GM10248 (cell line): ENCODE measurements at regions not wholly inside any gene's neighbourhood (a gene's known extent, or its start where the extent isn't known, plus 50 kb on each side); places are given as distances from the start of the nearest gene placed in this dataset.
"Not testable (repeated sequence)": the region's sequence is repeated elsewhere in the genome, so short reads cannot be mapped to it uniquely, and the experiment has no call there.

Source experiments
- CTCF ChIA-PET: fragments of 300-600 bp; sonication (Branson Sonifier 250); formaldehyde crosslinking; extraction: SDS; loops from one replicate; lab custom pipeline; 2021; ENCODE audit warnings: antibody characterized with exemption; lab: Yijun Ruan, JAX
- POLR2A ChIA-PET: fragments of 350-650 bp; sonication (Branson Sonifier 250); formaldehyde crosslinking; extraction: SDS; loops from one replicate; lab custom pipeline; 2020; ENCODE audit warnings: antibody characterized with exemption; lab: Yijun Ruan, JAX
- DNase-seq: peaks from one replicate; pipeline ENCODE4 v3.0.0; 2012; ENCODE audit errors: extremely low spot score
- TF ChIP-seq, protein P1 (sequence below): IDR thresholded peaks from 2 replicates; pipeline ENCODE4 v1.5.1; 2012; ENCODE audit warnings: mild to moderate bottlenecking, low read depth; ENCODE audit errors: extremely low read depth, missing control alignments, control extremely low read depth

DNA sequence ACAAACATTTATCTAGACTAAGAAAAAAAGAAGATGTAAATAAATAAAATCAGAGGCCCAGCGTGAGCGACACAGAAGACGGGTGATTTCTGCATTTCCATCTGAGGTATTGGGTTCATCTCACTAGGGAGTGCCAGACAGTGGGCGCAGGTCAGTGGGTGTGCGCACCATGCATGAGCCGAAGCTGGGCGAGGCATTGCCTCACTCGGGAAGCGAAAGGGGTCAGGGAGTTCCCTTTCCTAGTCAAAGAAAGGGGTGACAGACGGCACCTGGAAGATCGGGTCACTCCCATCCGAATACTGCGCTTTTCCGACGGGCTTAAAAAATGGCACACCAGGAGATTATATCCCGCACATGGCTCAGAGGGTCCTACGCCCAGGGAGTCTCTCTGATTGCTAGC is 79.5 kb upstream of the ABCD2 start:
- CTCF ChIA-PET, DNase-seq, POLR2A ChIA-PET: not testable (repeated sequence)

DNA sequence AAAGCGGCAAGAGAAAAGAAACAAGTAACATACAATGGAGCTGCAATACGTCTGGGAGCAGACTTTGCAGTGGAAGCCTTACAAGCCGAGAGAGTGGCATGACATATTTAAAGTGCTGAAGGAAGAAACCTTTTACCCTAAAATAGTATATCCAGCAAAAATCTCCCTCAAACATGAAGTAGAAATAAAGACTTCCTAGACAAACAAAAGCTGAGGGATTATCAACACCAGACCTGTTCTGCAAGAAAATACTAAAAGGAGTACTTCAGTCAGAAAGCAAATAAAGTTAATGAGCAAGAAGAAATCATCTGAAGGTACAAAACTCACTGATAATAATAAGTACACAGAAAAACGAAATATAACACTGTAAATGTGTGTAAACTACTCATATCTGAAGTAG is 77.5 kb upstream of the ABCD2 start:
- ChIA-PET POLR2A (no interaction called here), CTCF (interaction anchor here (0.8 to 1.5 kb wide), 3 partner anchors 20 to 75 kb away, joined by 3 to 5 read pairs (median 4); no protein-coding TSS in a partner anchor)
- DNase-seq, result no peak
- TF ChIP-seq, protein P1, sequence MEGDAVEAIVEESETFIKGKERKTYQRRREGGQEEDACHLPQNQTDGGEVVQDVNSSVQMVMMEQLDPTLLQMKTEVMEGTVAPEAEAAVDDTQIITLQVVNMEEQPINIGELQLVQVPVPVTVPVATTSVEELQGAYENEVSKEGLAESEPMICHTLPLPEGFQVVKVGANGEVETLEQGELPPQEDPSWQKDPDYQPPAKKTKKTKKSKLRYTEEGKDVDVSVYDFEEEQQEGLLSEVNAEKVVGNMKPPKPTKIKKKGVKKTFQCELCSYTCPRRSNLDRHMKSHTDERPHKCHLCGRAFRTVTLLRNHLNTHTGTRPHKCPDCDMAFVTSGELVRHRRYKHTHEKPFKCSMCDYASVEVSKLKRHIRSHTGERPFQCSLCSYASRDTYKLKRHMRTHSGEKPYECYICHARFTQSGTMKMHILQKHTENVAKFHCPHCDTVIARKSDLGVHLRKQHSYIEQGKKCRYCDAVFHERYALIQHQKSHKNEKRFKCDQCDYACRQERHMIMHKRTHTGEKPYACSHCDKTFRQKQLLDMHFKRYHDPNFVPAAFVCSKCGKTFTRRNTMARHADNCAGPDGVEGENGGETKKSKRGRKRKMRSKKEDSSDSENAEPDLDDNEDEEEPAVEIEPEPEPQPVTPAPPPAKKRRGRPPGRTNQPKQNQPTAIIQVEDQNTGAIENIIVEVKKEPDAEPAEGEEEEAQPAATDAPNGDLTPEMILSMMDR, result no peak

DNA sequence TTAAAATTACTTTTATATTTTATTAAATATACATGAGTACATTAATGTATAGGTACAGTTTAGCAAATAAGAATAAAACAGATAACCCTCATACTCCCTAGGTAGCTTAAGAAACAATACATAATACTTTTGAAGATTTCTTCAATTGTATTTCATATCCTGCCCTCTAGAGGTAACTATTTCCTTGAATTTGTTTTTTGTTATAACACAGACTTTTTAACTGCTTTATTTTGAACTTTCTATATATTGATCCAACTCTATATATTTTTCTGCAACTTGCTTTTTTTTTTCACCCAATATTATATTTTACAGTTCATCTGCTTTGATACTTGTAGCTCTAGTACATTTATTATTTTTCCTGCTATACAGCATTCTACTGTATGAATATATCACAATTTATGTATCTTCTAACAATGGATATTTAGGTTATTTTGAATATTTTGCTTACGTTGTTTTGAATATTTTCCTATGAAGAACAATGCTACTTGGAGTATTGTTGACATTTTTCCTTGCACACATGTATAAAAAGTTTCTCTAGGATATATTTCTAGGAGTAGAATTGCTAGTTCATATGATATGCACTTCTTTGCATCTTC is 72.8 kb upstream of the ABCD2 start:
- ChIA-PET POLR2A (no interaction called here), CTCF (interaction anchor here (0.8 to 1.6 kb wide), 5 partner anchors 94 to 385 kb away, joined by 3 to 5 read pairs (median 3); no protein-coding TSS in a partner anchor)
- TF ChIP-seq, protein P1, result no peak
- DNase-seq, result peak; percentile 22

DNA sequence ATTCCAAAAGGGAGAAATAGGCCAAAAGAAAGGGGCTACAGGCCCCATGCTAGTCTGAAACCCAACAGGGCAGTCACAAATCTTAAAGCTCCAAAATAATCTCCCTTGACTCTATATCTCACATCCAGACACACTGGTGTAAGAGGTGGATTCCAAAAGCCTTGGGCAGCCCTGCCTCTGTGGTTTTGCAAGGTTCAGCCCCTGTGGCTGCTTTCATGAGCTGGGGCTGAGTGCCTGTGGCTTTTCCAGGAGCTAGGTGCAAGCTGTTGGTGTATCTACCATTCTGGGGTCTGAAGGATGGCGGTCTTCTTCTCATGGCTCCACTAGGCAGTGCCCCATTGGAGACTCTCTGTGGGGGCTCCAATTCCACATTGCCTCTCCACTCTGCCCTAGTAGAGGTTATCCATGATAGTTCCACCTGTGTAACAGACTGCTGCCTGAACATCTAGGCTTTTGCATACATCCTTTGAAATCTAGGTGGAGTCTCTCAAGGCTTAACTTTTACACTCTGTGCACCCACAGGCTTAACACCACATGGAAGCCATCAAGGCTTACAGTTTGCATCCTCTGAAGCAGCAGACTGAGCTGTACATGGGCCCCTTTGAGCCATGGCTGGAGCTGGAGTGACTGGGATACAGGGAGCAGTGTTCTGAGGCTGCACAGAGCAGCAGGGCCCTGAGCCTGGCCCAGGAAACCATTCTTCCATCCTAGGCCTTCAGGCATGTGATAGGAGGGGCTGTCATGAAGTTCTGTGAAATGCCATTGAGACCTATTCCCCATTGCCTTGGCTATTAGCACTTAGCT is 66.5 kb upstream of the ABCD2 start:
- TF ChIP-seq, protein P1, result no peak
- DNase-seq, result no peak
- ChIA-PET POLR2A (no interaction called here), CTCF (interaction anchor here (1.2 kb wide), 1 partner anchor 37 kb away, joined by 4 read pairs; no protein-coding TSS in a partner anchor)

DNA sequence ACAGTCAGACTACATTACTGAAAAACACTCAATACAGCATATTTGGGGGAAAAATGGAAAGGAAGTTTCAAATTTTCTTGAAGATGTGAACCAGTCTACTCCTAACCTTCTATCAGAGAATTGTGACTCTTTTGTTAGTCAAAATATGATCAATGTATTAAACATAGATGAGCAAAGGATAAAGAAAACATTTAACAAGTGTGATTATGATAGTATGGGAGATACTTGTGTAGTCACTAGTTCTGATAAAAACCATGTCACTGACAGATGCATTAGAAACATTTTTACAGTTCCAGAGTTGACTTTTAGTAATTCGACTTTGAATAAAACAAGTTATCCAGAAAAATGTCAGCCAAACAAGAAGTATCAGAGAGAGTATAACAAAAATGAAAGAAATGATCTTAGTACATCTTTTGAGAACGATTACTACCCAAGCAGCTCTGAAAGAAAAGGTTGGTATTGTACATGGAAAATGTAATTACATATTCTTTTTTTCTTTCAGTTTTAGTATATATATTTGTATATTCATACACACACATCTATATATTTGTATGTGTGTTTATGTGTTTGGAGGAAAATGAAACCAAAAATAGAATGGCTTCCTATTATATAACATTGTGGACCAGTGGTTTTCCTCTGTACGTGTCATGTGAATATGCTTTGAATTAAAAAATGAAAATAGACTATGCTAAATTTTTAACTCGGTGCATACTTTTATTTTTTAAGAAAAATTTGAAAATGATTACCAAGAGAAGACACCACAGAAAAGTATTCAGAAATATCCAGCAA is 63.3 kb upstream of the ABCD2 start:
- POLR2A ChIA-PET, result no interaction called here
- CTCF ChIA-PET, result interaction anchor here (1.3 kb wide), 1 partner anchor 12 kb away, joined by 5 read pairs; no protein-coding TSS in a partner anchor
- DNase-seq, result no peak
- TF ChIP-seq, protein P1, result no peak

DNA sequence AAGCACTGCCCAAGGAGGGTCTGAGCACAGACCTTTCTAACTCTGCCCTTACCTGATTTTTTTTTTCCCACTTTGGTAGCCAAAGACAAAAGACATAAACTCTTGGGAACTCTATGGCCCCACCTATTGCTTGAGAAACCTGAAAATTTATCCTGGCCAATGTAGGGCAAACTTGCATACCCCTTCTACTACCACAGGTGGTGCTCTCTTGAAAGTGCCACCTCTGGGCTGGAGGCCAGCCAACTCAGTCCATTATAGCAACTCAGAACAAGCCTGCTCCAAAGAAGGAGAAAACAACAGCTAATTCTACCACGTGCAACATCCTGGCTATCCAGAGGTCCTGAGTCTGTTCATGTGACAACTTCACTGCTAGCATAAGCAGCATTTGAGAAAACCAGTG is 55.7 kb upstream of the ABCD2 start:
- POLR2A ChIA-PET, result no interaction called here
- CTCF ChIA-PET, result interaction anchor here (1.7 kb wide), 1 partner anchor 19 kb away, joined by 3 read pairs; no protein-coding TSS in a partner anchor
- no peak for DNase-seq
- TF ChIP-seq, protein P1, result no peak
